NT2/D1 (cell line): ENCODE measurements at regions not wholly inside any gene's neighbourhood (a gene's known extent, or its start where the extent isn't known, plus 50 kb on each side); places are given as distances from the start of the nearest gene placed in this dataset.

Experiments used
- SUZ12 ChIP-seq: IDR thresholded peaks from 2 replicates; pipeline ENCODE4 v1.6.1; 2011; ENCODE audit not compliant: insufficient read length, insufficient read depth; ENCODE audit errors: extremely low read depth
- YY1 ChIP-seq: IDR thresholded peaks from 2 replicates; pipeline ENCODE4 v1.6.1; 2011; ENCODE audit not compliant: insufficient read length, insufficient read depth

DNA sequence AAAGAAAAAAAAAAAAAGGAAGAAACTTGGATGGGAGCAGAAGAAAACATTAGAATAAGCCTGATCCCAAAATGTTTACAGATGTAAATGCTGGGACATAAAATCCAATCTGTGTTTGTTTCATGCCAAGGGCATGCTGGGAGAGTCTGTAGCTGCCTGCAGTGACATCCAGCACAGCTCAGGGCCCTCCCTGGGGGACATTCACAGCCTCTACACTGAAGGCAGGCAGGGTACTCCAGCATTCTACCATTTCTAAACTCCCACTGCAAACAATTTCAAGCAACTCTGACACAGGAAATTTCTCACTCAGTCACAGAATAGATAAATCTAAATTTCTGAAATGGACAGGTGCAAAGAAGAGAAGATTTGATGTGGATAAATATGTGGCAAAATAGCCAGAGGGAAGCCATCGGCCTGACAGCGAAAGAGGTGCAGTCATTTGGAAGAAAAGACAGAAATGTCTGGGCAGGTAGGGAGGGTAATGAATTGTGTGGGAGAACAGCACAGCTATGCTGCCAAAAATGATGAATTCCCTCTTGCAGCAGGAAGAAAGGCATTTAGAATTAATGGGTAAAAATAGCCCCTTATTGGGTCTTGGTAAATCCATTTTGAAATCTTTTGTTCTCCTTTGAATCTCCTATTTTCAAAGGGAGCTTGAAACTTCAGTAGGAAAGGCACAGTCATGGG lies 199.4 kb downstream of the MED10 start:
- TF ChIP-seq YY1 = no peak
- no peak for TF ChIP-seq SUZ12
